COLO668 (cell line): ENCODE measurements at regions not wholly inside any gene's neighbourhood (a gene's known extent, or its start where the extent isn't known, plus 50 kb on each side); places are given as distances from the start of the nearest gene placed in this dataset.
"Not testable (repeated sequence)": the region's sequence is repeated elsewhere in the genome, so short reads cannot be mapped to it uniquely, and the experiment has no call there.

ENCODE experiments used
- DNase-seq: peaks from one replicate; lab custom pipeline; 2025; ENCODE audit not compliant: unreplicated experiment; lab: John Stamatoyannopoulos, UW

- DNase-seq = not testable (repeated sequence)
These were observed 116.3 kb upstream of the CARD11 start for GRCh38 chr7:3159926-3160325.

- DNase-seq = no peak
These were observed 118.6 kb upstream of the CARD11 start for GRCh38 chr7:3162289-3162688.

GRCh38 chr7:3162798-3163197 is 119.1 kb upstream of the CARD11 start:
- not testable (repeated sequence) for DNase-seq

- DNase-seq = no peak
These were observed 120.7 kb upstream of the CARD11 start for GRCh38 chr7:3164380-3164792.

- no peak for DNase-seq
These were observed 122.3 kb upstream of the CARD11 start for GRCh38 chr7:3165681-3166580.

GRCh38 chr7:3167551-3167950 is 123.9 kb upstream of the CARD11 start:
- DNase-seq = no peak

- no peak for DNase-seq
These were observed 124.7 kb upstream of the CARD11 start for GRCh38 chr7:3168370-3168769.

- DNase-seq = no peak
These were observed 125.2 kb upstream of the CARD11 start for GRCh38 chr7:3168869-3169268.

GRCh38 chr7:3172768-3173280 is 128.2 kb upstream of the SDK1 start:
- DNase-seq = no peak

GRCh38 chr7:3174515-3175284 is 126.4 kb upstream of the SDK1 start:
- no peak for DNase-seq

- no peak for DNase-seq
These were observed 125.7 kb upstream of the SDK1 start for GRCh38 chr7:3175285-3175902.

- no peak for DNase-seq
These were observed 124.7 kb upstream of the SDK1 start for GRCh38 chr7:3176112-3177000.

- DNase-seq = no peak
These were observed 123.8 kb upstream of the SDK1 start for GRCh38 chr7:3177271-3177670.

GRCh38 chr7:3179456-3179855 is 121.6 kb upstream of the SDK1 start:
- no peak for DNase-seq

- DNase-seq = no peak
These were observed 120.4 kb upstream of the SDK1 start for GRCh38 chr7:3180604-3181003.

- not testable (repeated sequence) for DNase-seq
These were observed 119.0 kb upstream of the SDK1 start for GRCh38 chr7:3182055-3182454.

- no peak for DNase-seq
These were observed 113.5 kb upstream of the SDK1 start for GRCh38 chr7:3187444-3188040.

GRCh38 chr7:3188946-3189345 is 112.1 kb upstream of the SDK1 start:
- no peak for DNase-seq

GRCh38 chr7:3191548-3191947 is 109.5 kb upstream of the SDK1 start:
- DNase-seq = no peak

GRCh38 chr7:3192669-3193068 is 108.4 kb upstream of the SDK1 start:
- no peak for DNase-seq
